Chondrocyte (in vitro differentiated cells): ENCODE measurements at regions not wholly inside any gene's neighbourhood (a gene's known extent, or its start where the extent isn't known, plus 50 kb on each side); places are given as distances from the start of the nearest gene placed in this dataset.

Source experiments
- DNase-seq: peaks from one replicate; pipeline ENCODE4 v3.0.0; 2021; ENCODE audit warnings: mixed read lengths, low spot score
- H3K27ac Mint-ChIP-seq: one replicate; pipeline ENCODE4 v1.8.0; 2021; ENCODE audit warnings: mild to moderate bottlenecking, moderate library complexity, mixed read lengths; ENCODE audit not compliant: unreplicated experiment
- H3K27me3 Mint-ChIP-seq: 2 replicates; pipeline ENCODE4 v1.8.0; 2021; ENCODE audit warnings: low read depth, mixed read lengths
- H3K36me3 Mint-ChIP-seq: 2 replicates; pipeline ENCODE4 v1.8.0; 2021; ENCODE audit warnings: low read depth, mixed read lengths
- H3K4me1 Mint-ChIP-seq: 2 replicates; pipeline ENCODE4 v1.8.0; 2021; ENCODE audit warnings: low read depth, mild to moderate bottlenecking, mixed read lengths
- H3K4me3 Mint-ChIP-seq: one replicate; pipeline ENCODE4 v1.8.0; 2021; ENCODE audit warnings: mild to moderate bottlenecking, moderate library complexity, mixed read lengths; ENCODE audit not compliant: unreplicated experiment
- H3K9me3 Mint-ChIP-seq: 2 replicates; pipeline ENCODE4 v1.8.0; 2021; ENCODE audit warnings: low read depth, mixed read lengths
- TF ChIP-seq, protein P1 (sequence below): fragments of 200-600 bp; sonication (generic); IDR thresholded peaks from 2 replicates; pipeline ENCODE4 v1.5.0; 2021; ENCODE audit warnings: antibody characterized with exemption, mild to moderate bottlenecking, moderate library complexity

GRCh38 chr3:66133050-66133757 is 87.6 kb upstream of the SLC25A26 start:
- Mint-ChIP-seq H3K27ac (no peak overlapping the region), H3K27me3 (no peaks in the 10 kb centered on the region), H3K9me3 (no peaks in the 10 kb centered on the region), H3K4me1 (peaks cover 10% of the 10 kb centered on the region), H3K36me3 (no peaks in the 10 kb centered on the region), H3K4me3 (no peak overlapping the region)
- no peak for DNase-seq
- TF ChIP-seq, protein P1, sequence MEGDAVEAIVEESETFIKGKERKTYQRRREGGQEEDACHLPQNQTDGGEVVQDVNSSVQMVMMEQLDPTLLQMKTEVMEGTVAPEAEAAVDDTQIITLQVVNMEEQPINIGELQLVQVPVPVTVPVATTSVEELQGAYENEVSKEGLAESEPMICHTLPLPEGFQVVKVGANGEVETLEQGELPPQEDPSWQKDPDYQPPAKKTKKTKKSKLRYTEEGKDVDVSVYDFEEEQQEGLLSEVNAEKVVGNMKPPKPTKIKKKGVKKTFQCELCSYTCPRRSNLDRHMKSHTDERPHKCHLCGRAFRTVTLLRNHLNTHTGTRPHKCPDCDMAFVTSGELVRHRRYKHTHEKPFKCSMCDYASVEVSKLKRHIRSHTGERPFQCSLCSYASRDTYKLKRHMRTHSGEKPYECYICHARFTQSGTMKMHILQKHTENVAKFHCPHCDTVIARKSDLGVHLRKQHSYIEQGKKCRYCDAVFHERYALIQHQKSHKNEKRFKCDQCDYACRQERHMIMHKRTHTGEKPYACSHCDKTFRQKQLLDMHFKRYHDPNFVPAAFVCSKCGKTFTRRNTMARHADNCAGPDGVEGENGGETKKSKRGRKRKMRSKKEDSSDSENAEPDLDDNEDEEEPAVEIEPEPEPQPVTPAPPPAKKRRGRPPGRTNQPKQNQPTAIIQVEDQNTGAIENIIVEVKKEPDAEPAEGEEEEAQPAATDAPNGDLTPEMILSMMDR, result no peak

DNA sequence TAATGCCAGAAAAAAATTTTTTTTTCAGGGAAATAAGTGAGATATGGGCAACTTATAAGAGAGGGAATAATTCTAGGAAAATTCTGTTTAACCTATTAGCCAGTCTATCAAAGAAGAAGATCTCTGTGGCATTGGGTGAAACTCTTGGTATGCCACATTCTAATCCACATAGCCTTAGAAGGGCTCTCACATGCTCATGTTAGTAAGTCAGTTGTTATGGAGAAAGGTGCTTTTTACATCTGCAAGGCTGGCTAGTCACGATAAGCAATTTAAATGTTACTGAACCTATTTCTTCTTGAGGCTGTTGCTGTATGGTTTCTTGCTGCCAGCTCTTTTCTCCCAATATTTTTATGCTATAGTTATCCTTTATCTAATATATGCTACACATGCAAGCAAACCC is 89.9 kb upstream of the MAGI1 start:
- no peak for DNase-seq
- Mint-ChIP-seq H3K27ac (no peak overlapping the region), H3K4me1 (peaks cover 4% of the 10 kb centered on the region), H3K4me3 (no peak overlapping the region), H3K36me3 (no peaks in the 10 kb centered on the region), H3K27me3 (no peaks in the 10 kb centered on the region), H3K9me3 (no peaks in the 10 kb centered on the region)
- TF ChIP-seq, protein P1, result no peak

- H3K27me3 Mint-ChIP-seq, result no peaks in the 10 kb centered on the region
- no peak overlapping the region for H3K27ac Mint-ChIP-seq
- H3K36me3 Mint-ChIP-seq, result no peaks in the 10 kb centered on the region
- peaks cover 8% of the 10 kb centered on the region for H3K4me1 Mint-ChIP-seq
- no peaks in the 10 kb centered on the region for H3K9me3 Mint-ChIP-seq
- H3K4me3 Mint-ChIP-seq, result no peak overlapping the region
- TF ChIP-seq, protein P1, result no peak
- DNase-seq, result no peak
Observed at GRCh38 chr3:66121318-66121717, 82.6 kb upstream of the MAGI1 start.

GRCh38 chr3:66115858-66116654 is 77.3 kb upstream of the MAGI1 start:
- TF ChIP-seq, protein P1, result no peak
- Mint-ChIP-seq H3K4me1 (peaks cover 21% of the 10 kb centered on the region), H3K27me3 (no peaks in the 10 kb centered on the region), H3K27ac (peak overlapping the region; percentile 90), H3K4me3 (no peak overlapping the region), H3K36me3 (no peaks in the 10 kb centered on the region), H3K9me3 (no peaks in the 10 kb centered on the region)
- no peak for DNase-seq

DNA sequence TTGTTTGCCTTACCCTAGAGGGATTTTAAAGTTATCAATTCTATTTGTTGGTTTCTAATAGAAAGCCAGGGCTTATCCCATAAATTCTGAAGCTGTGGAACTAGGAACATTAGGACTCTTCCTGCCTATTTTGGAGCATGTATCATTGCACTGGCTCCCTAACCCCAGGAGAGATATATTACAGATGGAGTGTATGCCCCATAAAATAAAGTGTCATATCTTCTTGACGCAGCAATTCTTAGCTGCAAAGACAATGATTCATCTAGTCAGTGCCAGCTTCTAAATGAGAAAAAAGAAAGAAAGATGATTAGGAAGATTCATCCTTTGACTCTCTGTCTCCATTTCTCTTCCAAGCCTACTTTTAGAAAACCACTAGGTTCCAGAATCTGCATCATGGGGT is 74.8 kb upstream of the MAGI1 start:
- no peaks in the 10 kb centered on the region for H3K9me3 Mint-ChIP-seq
- no peak overlapping the region for H3K4me3 Mint-ChIP-seq
- no peak for DNase-seq
- no peaks in the 10 kb centered on the region for H3K27me3 Mint-ChIP-seq
- H3K4me1 Mint-ChIP-seq, result peaks cover 24% of the 10 kb centered on the region
- TF ChIP-seq, protein P1, result no peak
- no peaks in the 10 kb centered on the region for H3K36me3 Mint-ChIP-seq
- no peak overlapping the region for H3K27ac Mint-ChIP-seq
